K562 (cell line): ENCODE measurements at regions not wholly inside any gene's neighbourhood (a gene's known extent, or its start where the extent isn't known, plus 50 kb on each side); places are given as distances from the start of the nearest gene placed in this dataset.

Experiments
- CREB5 ChIP-seq: fragments of 250-450 bp; sonication (Bioruptor Pico); IDR thresholded peaks from 2 replicates; pipeline ENCODE4 v1.5.0; 2020; ENCODE audit warnings: mild to moderate bottlenecking
- DACH1 ChIP-seq: fragments of 450-650 bp; IDR thresholded peaks from 2 replicates; pipeline ENCODE4 v1.6.1; 2018; ENCODE audit not compliant: partially characterized antibody
- EP300 ChIP-seq: IDR thresholded peaks from 2 replicates; pipeline ENCODE4 v1.6.1; 2012; ENCODE audit warnings: low read length, improper control_type of control experiment
- FOXJ2 ChIP-seq: fragments of 200-800 bp; sonication (Bioruptor generic); IDR thresholded peaks from 2 replicates; pipeline ENCODE4 v1.6.1; 2016; ENCODE audit warnings: missing genetic modification characterization, missing compliant biosample characterization
- HNRNPUL1 ChIP-seq: fragments of 200-400 bp; formaldehyde crosslinking; IDR thresholded peaks from 2 replicates; pipeline ENCODE4 v1.6.1; 2017; ENCODE audit warnings: low read length
- PBX2 ChIP-seq, 2 experiments: IDR thresholded peaks in 1 of 2; conservative IDR thresholded peaks in 1 of 2; 2 replicates each; pipeline ENCODE4 v1.6.1; 2016; ENCODE audit warnings: low read depth in 2 of 2, mild to moderate bottlenecking in 1 of 2, missing compliant biosample characterization in 1 of 2, missing genetic modification characterization in 1 of 2, moderate library complexity in 1 of 2
- ZNF274 ChIP-seq: IDR thresholded peaks from 2 replicates; pipeline ENCODE4 v1.6.1; 2011; ENCODE audit warnings: low read depth, mild to moderate bottlenecking, low read length, moderate library complexity, borderline replicate concordance
- ZNF407 ChIP-seq: fragments of 450-650 bp; IDR thresholded peaks from 2 replicates; pipeline ENCODE4 v1.6.1; 2016; ENCODE audit warnings: low read depth
- ZNF431 ChIP-seq: sonication (generic); formaldehyde crosslinking; IDR thresholded peaks from 2 replicates; pipeline ENCODE4 v1.8.0; 2022; ENCODE audit warnings: mild to moderate bottlenecking, missing genetic modification reagents
- ZNF589 ChIP-seq: fragments of 200-800 bp; sonication (Bioruptor generic); IDR thresholded peaks from 2 replicates; pipeline ENCODE4 v1.6.1; 2016; ENCODE audit warnings: low read depth, missing genetic modification characterization, missing compliant biosample characterization

GRCh38 chrX:49767236-49767635 is 61.9 kb upstream of the PAGE4 start (continued):
- TF ChIP-seq ZNF407 (no peak), CREB5 (no peak), ZNF589 (CRISPR knock-in tag) (no peak), ZNF431 (CRISPR knock-in tag) (no peak), EP300 (no peak), DACH1 (no peak), PBX2 (CRISPR knock-in tag; IDR thresholded peaks at IDR 0.05; ENCODE audit: low read depth) (no peak), PBX2 (tag; conservative IDR thresholded peaks at IDR 0.05; ENCODE audit: low read depth) (no peak), FOXJ2 (no peak), ZNF274 (no peak), HNRNPUL1 (no peak)
